ENCODE measurements at regions not wholly inside any gene's neighbourhood (a gene's known extent, or its start where the extent isn't known, plus 50 kb on each side); places are given as distances from the start of the nearest gene placed in this dataset.

DNA sequence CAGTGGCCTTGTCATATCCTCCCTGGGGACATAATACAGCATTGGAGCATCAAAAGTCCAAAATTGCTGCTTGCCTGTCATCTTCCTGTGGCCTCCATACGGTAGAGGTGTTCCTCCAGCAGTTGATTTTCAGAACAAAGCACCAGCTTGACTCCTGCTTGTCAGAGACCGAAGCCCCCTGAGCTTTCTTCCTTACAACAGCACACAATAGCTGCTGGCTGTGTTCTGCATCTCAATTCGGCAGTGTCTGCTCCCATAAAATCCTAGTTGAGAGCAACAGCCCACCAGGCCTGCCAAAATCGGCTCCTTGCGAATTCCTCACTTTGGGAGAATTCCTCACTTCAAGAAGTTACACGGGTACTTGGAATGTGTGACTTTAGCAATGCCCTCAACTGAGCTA is 372.9 kb downstream of the SAMD5 start:
- TF ChIP-seq, protein P1, sequence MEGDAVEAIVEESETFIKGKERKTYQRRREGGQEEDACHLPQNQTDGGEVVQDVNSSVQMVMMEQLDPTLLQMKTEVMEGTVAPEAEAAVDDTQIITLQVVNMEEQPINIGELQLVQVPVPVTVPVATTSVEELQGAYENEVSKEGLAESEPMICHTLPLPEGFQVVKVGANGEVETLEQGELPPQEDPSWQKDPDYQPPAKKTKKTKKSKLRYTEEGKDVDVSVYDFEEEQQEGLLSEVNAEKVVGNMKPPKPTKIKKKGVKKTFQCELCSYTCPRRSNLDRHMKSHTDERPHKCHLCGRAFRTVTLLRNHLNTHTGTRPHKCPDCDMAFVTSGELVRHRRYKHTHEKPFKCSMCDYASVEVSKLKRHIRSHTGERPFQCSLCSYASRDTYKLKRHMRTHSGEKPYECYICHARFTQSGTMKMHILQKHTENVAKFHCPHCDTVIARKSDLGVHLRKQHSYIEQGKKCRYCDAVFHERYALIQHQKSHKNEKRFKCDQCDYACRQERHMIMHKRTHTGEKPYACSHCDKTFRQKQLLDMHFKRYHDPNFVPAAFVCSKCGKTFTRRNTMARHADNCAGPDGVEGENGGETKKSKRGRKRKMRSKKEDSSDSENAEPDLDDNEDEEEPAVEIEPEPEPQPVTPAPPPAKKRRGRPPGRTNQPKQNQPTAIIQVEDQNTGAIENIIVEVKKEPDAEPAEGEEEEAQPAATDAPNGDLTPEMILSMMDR (IDR thresholded peaks at IDR 0.05; ENCODE audit: insufficient read depth, low read length, poor library complexity, severe bottlenecking): no peak

GRCh38 chr6:147888374-147888773 is 379.9 kb downstream of the SAMD5 start:
- H3K4me3 ChIP-seq (replicated peaks; ENCODE audit: low read depth, low read length): no peak overlapping the region
- H3K27me3 ChIP-seq (replicated peaks; ENCODE audit: control insufficient read depth, insufficient read depth, low read length): no peaks in the 10 kb centered on the region
- TF ChIP-seq, protein P1 (IDR thresholded peaks at IDR 0.05; ENCODE audit: insufficient read depth, low read length, poor library complexity, severe bottlenecking): no peak
- H3K36me3 ChIP-seq (ENCODE audit: control insufficient read depth, insufficient read depth, low read length): no peaks in the 10 kb centered on the region
- no peak for DNase-seq (ENCODE audit: extremely low read depth, insufficient read length)

More for the DNA sequence above, 372.9 kb downstream of the SAMD5 start:
- H3K27me3 ChIP-seq (replicated peaks; ENCODE audit: control insufficient read depth, insufficient read depth, low read length): no peaks in the 10 kb centered on the region
- no peak for DNase-seq (ENCODE audit: extremely low read depth, insufficient read length)
- no peaks in the 10 kb centered on the region for H3K36me3 ChIP-seq (ENCODE audit: control insufficient read depth, insufficient read depth, low read length)
- no peak overlapping the region for H3K4me3 ChIP-seq (replicated peaks; ENCODE audit: low read depth, low read length)

GRCh38 chr6:147891671-147892070 is 383.2 kb downstream of the SAMD5 start:
- Histone ChIP-seq H3K36me3 (ENCODE audit: control insufficient read depth, insufficient read depth, low read length) (no peaks in the 10 kb centered on the region), H3K27me3 (replicated peaks; ENCODE audit: control insufficient read depth, insufficient read depth, low read length) (no peaks in the 10 kb centered on the region), H3K4me3 (replicated peaks; ENCODE audit: low read depth, low read length) (no peak overlapping the region)
- no peak for DNase-seq (ENCODE audit: extremely low read depth, insufficient read length)
- TF ChIP-seq, protein P1 (IDR thresholded peaks at IDR 0.05; ENCODE audit: insufficient read depth, low read length, poor library complexity, severe bottlenecking): no peak

DNA sequence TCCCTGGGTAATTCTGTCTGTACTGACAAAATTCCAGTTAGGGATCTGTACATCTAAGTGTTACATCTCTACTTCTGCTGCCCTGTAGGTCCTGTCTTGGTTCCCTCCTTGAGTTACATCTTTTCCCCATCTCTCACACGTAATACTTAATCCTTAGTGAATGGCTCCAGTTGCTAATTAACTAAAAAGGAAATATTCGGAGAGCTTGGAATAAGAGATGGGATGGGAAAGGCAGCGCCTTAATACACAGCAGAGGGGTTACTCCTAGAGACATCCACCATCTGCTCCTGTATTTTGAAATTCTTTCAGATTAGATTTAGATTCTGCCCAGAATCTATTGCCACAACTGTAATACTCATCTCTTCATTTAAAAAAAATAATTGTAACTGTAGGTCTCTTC is 384.0 kb downstream of the SAMD5 start:
- DNase-seq (ENCODE audit: extremely low read depth, insufficient read length): no peak
- Histone ChIP-seq H3K36me3 (ENCODE audit: control insufficient read depth, insufficient read depth, low read length) (no peaks in the 10 kb centered on the region), H3K4me3 (replicated peaks; ENCODE audit: low read depth, low read length) (no peak overlapping the region), H3K27me3 (replicated peaks; ENCODE audit: control insufficient read depth, insufficient read depth, low read length) (no peaks in the 10 kb centered on the region)
- TF ChIP-seq, protein P1 (IDR thresholded peaks at IDR 0.05; ENCODE audit: insufficient read depth, low read length, poor library complexity, severe bottlenecking): no peak

GRCh38 chr6:147895272-147895671 is 386.8 kb downstream of the SAMD5 start:
- Histone ChIP-seq H3K4me3 (replicated peaks; ENCODE audit: low read depth, low read length) (no peak overlapping the region), H3K27me3 (replicated peaks; ENCODE audit: control insufficient read depth, insufficient read depth, low read length) (no peaks in the 10 kb centered on the region), H3K36me3 (ENCODE audit: control insufficient read depth, insufficient read depth, low read length) (no peaks in the 10 kb centered on the region)
- no peak for DNase-seq (ENCODE audit: extremely low read depth, insufficient read length)
- TF ChIP-seq, protein P1 (IDR thresholded peaks at IDR 0.05; ENCODE audit: insufficient read depth, low read length, poor library complexity, severe bottlenecking): no peak

GRCh38 chr6:147900247-147900830 is 391.8 kb downstream of the SAMD5 start:
- TF ChIP-seq, protein P1 (IDR thresholded peaks at IDR 0.05; ENCODE audit: insufficient read depth, low read length, poor library complexity, severe bottlenecking): no peak

More at GRCh38 chr6:147900247-147900830, 391.8 kb downstream of the SAMD5 start:
- H3K27me3 ChIP-seq (replicated peaks; ENCODE audit: control insufficient read depth, insufficient read depth, low read length): no peaks in the 10 kb centered on the region
- no peak for DNase-seq (ENCODE audit: extremely low read depth, insufficient read length)
- no peaks in the 10 kb centered on the region for H3K36me3 ChIP-seq (ENCODE audit: control insufficient read depth, insufficient read depth, low read length)
- H3K4me3 ChIP-seq (replicated peaks; ENCODE audit: low read depth, low read length): no peak overlapping the region

All from GM06990 (cell line).